Esophagus muscularis mucosa (tissue), 3 donors: ENCODE measurements at regions not wholly inside any gene's neighbourhood (a gene's known extent, or its start where the extent isn't known, plus 50 kb on each side); places are given as distances from the start of the nearest gene placed in this dataset.

Source experiments
- POLR2A ChIP-seq: fragments of 450-650 bp; IDR thresholded peaks from one replicate; pipeline ENCODE4 v1.6.1; 2017; ENCODE audit warnings: antibody characterized with exemption, moderate library complexity, mild to moderate bottlenecking, low read depth
- POLR2AphosphoS5 ChIP-seq, 2 donors: sonication (generic); formaldehyde crosslinking; IDR thresholded peaks; one replicate each; pipeline ENCODE4 v1.6.1; 2017; ENCODE audit warnings: antibody characterized with exemption in 2 of 2
- TF ChIP-seq, protein P1 (sequence below), 3 experiments: fragments of 200-600 bp in 2 of 3; fragments of 450-650 bp in 1 of 3; sonication (generic) in 2 of 3; IDR thresholded peaks; one replicate each; pipeline ENCODE4 v1.5.1; 2017 to 2019; ENCODE audit warnings: antibody characterized with exemption in 3 of 3, mild to moderate bottlenecking in 2 of 3, moderate library complexity in 1 of 3

DNA sequence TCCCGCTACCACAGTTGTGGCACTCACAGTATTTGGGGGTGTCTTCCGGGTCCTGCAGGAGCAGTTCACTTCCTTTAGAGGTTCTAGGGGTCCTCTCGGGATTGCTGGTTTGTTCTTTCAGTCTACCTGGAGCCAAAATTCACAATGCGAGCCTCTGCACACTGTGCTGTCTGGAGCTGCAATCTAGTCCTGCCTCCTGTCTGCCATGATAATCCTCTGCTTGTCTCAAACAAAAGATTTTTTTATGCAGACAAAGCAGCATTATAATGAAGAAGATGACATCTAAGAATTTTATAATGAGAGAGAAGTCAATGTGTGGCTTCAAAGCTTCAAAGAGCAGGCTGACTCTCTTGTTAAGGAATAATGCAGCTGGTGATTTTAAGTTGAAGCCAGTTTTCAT lies 975.1 kb upstream of the GYPC start:
- TF ChIP-seq POLR2A (no peak), POLR2AphosphoS5 (IDR thresholded peaks at IDR 0.05) (no peak)
- TF ChIP-seq, protein P1, sequence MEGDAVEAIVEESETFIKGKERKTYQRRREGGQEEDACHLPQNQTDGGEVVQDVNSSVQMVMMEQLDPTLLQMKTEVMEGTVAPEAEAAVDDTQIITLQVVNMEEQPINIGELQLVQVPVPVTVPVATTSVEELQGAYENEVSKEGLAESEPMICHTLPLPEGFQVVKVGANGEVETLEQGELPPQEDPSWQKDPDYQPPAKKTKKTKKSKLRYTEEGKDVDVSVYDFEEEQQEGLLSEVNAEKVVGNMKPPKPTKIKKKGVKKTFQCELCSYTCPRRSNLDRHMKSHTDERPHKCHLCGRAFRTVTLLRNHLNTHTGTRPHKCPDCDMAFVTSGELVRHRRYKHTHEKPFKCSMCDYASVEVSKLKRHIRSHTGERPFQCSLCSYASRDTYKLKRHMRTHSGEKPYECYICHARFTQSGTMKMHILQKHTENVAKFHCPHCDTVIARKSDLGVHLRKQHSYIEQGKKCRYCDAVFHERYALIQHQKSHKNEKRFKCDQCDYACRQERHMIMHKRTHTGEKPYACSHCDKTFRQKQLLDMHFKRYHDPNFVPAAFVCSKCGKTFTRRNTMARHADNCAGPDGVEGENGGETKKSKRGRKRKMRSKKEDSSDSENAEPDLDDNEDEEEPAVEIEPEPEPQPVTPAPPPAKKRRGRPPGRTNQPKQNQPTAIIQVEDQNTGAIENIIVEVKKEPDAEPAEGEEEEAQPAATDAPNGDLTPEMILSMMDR (IDR thresholded peaks at IDR 0.05) = no peak
